ENCODE measurements at regions not wholly inside any gene's neighbourhood (a gene's known extent, or its start where the extent isn't known, plus 50 kb on each side); places are given as distances from the start of the nearest gene placed in this dataset.

GRCh38 chr5:20291766-20292165 is 303.8 kb upstream of the CDH18 start:
- TF ChIP-seq CTCF (conservative IDR thresholded peaks at IDR 0.05): no peak
- no peak for TF ChIP-seq ZFX (IDR thresholded peaks at IDR 0.05)

All from C4-2B (cell line).